MM.1S (cell line): ENCODE measurements at regions not wholly inside any gene's neighbourhood (a gene's known extent, or its start where the extent isn't known, plus 50 kb on each side); places are given as distances from the start of the nearest gene placed in this dataset.

ENCODE experiments used
- DNase-seq: peaks from one replicate; pipeline ENCODE4 v3.0.0-alpha.2; 2015
- H2AFZ ChIP-seq: fragments of 300-600 bp; sonication (generic); 2 replicates; pipeline ENCODE4 v1.6.0; 2016; ENCODE audit warnings: antibody characterized with exemption, low read length
- H3F3A ChIP-seq: fragments of 300-600 bp; sonication (generic); 2 replicates; pipeline ENCODE4 v1.6.1; 2016; ENCODE audit warnings: mild to moderate bottlenecking, antibody characterized with exemption, low read length, moderate library complexity, mixed read lengths; ENCODE audit not compliant: insufficient read depth
- H3K27ac ChIP-seq: fragments of 300-600 bp; sonication (generic); 2 replicates; pipeline ENCODE4 v1.5.1; 2016; ENCODE audit warnings: mild to moderate bottlenecking, low read length
- H3K27me3 ChIP-seq: fragments of 300-600 bp; sonication (generic); replicated peaks from 2 replicates; pipeline ENCODE4 v1.6.0; 2016; ENCODE audit warnings: low read length; ENCODE audit not compliant: insufficient read depth
- H3K36me3 ChIP-seq: fragments of 300-600 bp; sonication (generic); replicated peaks from 2 replicates; pipeline ENCODE4 v1.6.1; 2016; ENCODE audit warnings: mild to moderate bottlenecking, low read length, mixed read lengths; ENCODE audit not compliant: insufficient read depth
- H3K4me1 ChIP-seq: fragments of 300-600 bp; sonication (generic); 2 replicates; pipeline ENCODE4 v1.6.1; 2016; ENCODE audit warnings: low read length, mixed read lengths
- H3K4me2 ChIP-seq: fragments of 300-600 bp; sonication (generic); 2 replicates; pipeline ENCODE4 v1.6.0; 2016; ENCODE audit warnings: low read depth, low read length
- H3K4me3 ChIP-seq: fragments of 300-600 bp; sonication (generic); 2 replicates; pipeline ENCODE4 v1.5.1; 2016; ENCODE audit warnings: low read length, mixed read lengths
- H3K79me2 ChIP-seq: fragments of 300-600 bp; sonication (generic); 2 replicates; pipeline ENCODE4 v1.6.1; 2016; ENCODE audit warnings: mixed run types, low read length, mixed read lengths
- H3K9ac ChIP-seq: fragments of 300-600 bp; sonication (generic); 2 replicates; pipeline ENCODE4 v1.6.1; 2016; ENCODE audit warnings: low read length, mixed read lengths
- H3K9me2 ChIP-seq: fragments of 300-600 bp; sonication (generic); replicated peaks from 2 replicates; pipeline ENCODE4 v1.6.1; 2016; ENCODE audit warnings: mild to moderate bottlenecking, low read length, mixed read lengths; ENCODE audit not compliant: insufficient read depth
- H3K9me3 ChIP-seq: fragments of 300-600 bp; sonication (generic); replicated peaks from 2 replicates; pipeline ENCODE4 v1.6.1; 2016; ENCODE audit warnings: mild to moderate bottlenecking, low read length, mixed read lengths; ENCODE audit not compliant: insufficient read depth
- H4K20me1 ChIP-seq: fragments of 300-600 bp; sonication (generic); 2 replicates; pipeline ENCODE4 v1.6.1; 2016; ENCODE audit warnings: mild to moderate bottlenecking, low read length, moderate library complexity, mixed read lengths; ENCODE audit not compliant: insufficient read depth
- CTCF ChIP-seq: fragments of 300-600 bp; sonication (generic); IDR thresholded peaks from 2 replicates; pipeline ENCODE4 v1.5.1; 2016; ENCODE audit warnings: antibody characterized with exemption, low read length, mixed read lengths
- EZH2 ChIP-seq: fragments of 300-600 bp; sonication (generic); optimal IDR thresholded peaks from 2 replicates; pipeline ENCODE3; 2017; ENCODE audit warnings: low read depth, mild to moderate bottlenecking, antibody characterized with exemption, low read length, mixed read lengths
- EZH2phosphoT487 ChIP-seq: fragments of 300-600 bp; sonication (generic); IDR thresholded peaks from 2 replicates; pipeline ENCODE4 v1.6.1; 2018; ENCODE audit warnings: antibody characterized with exemption, low read length

GRCh38 chr1:93804412-93804811 is 74.6 kb downstream of the DNTTIP2 start:
- DNase-seq: no peak
- Histone ChIP-seq H3F3A (no peaks in the 10 kb centered on the region), H3K4me2 (no peak overlapping the region), H3K27me3 (no peaks in the 10 kb centered on the region), H2AFZ (no peak overlapping the region), H3K79me2 (no peaks in the 10 kb centered on the region), H3K27ac (no peak overlapping the region), H3K4me3 (no peak overlapping the region), H3K9ac (no peak overlapping the region), H4K20me1 (no peaks in the 10 kb centered on the region), H3K9me3 (no peaks in the 10 kb centered on the region), H3K36me3 (no peaks in the 10 kb centered on the region), H3K9me2 (no peaks in the 10 kb centered on the region), H3K4me1 (no peaks in the 10 kb centered on the region)
- TF ChIP-seq CTCF (no peak), EZH2 (no peak), EZH2phosphoT487 (no peak)

GRCh38 chr1:93801471-93801870 is 77.5 kb downstream of the DNTTIP2 start:
- Histone ChIP-seq H3K9ac (no peak overlapping the region), H3F3A (no peaks in the 10 kb centered on the region), H3K9me2 (no peaks in the 10 kb centered on the region), H3K79me2 (no peaks in the 10 kb centered on the region), H3K9me3 (no peaks in the 10 kb centered on the region), H3K4me1 (no peaks in the 10 kb centered on the region), H3K4me2 (no peak overlapping the region), H3K36me3 (no peaks in the 10 kb centered on the region), H3K4me3 (no peak overlapping the region), H4K20me1 (no peaks in the 10 kb centered on the region), H3K27ac (no peak overlapping the region), H2AFZ (no peak overlapping the region), H3K27me3 (no peaks in the 10 kb centered on the region)
- TF ChIP-seq EZH2phosphoT487 (no peak), CTCF (no peak), EZH2 (no peak)
- no peak for DNase-seq

- H3K9me2 ChIP-seq: no peaks in the 10 kb centered on the region
- TF ChIP-seq CTCF (no peak), EZH2 (no peak), EZH2phosphoT487 (no peak)
- H4K20me1 ChIP-seq: no peaks in the 10 kb centered on the region
- no peaks in the 10 kb centered on the region for H3K27me3 ChIP-seq
- no peaks in the 10 kb centered on the region for H3K79me2 ChIP-seq
- no peaks in the 10 kb centered on the region for H3F3A ChIP-seq
- no peaks in the 10 kb centered on the region for H3K36me3 ChIP-seq
- no peak overlapping the region for H3K4me2 ChIP-seq
- H2AFZ ChIP-seq: no peak overlapping the region
- H3K4me3 ChIP-seq: no peak overlapping the region
- H3K4me1 ChIP-seq: no peaks in the 10 kb centered on the region
- no peaks in the 10 kb centered on the region for H3K9me3 ChIP-seq
- H3K27ac ChIP-seq: no peak overlapping the region
- DNase-seq: no peak
- H3K9ac ChIP-seq: no peak overlapping the region
Measured at GRCh38 chr1:93800856-93801255, 78.2 kb downstream of the DNTTIP2 start.
